ENCODE measurements at regions not wholly inside any gene's neighbourhood (a gene's known extent, or its start where the extent isn't known, plus 50 kb on each side); places are given as distances from the start of the nearest gene placed in this dataset.

DNA sequence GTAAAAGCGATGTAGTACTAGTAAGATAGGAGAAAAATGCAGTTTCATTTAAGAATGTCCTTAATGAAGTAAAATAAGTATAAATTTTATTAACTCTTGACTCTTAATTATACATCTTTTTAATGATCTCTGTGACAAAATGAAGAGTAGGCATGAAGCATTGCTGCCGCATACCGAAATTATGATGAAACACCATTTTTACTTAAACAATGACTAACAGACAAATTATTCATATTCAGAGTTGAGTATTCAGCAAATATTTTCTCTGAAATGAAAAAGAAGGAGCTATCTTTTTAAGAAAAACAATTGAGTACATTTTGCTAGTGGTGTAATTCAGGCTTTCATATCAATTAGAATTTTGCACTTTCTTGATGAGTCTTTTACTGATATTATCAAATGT is 150.6 kb upstream of the DOCK10 start:
- TF ChIP-seq, protein P1, sequence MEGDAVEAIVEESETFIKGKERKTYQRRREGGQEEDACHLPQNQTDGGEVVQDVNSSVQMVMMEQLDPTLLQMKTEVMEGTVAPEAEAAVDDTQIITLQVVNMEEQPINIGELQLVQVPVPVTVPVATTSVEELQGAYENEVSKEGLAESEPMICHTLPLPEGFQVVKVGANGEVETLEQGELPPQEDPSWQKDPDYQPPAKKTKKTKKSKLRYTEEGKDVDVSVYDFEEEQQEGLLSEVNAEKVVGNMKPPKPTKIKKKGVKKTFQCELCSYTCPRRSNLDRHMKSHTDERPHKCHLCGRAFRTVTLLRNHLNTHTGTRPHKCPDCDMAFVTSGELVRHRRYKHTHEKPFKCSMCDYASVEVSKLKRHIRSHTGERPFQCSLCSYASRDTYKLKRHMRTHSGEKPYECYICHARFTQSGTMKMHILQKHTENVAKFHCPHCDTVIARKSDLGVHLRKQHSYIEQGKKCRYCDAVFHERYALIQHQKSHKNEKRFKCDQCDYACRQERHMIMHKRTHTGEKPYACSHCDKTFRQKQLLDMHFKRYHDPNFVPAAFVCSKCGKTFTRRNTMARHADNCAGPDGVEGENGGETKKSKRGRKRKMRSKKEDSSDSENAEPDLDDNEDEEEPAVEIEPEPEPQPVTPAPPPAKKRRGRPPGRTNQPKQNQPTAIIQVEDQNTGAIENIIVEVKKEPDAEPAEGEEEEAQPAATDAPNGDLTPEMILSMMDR (IDR thresholded peaks at IDR 0.05): no peak
- no peak for TF ChIP-seq ZFX (IDR thresholded peaks at IDR 0.05; ENCODE audit: borderline replicate concordance)

All from 22Rv1 (cell line).